SH-SY5Y (cell line): ENCODE measurements at regions not wholly inside any gene's neighbourhood (a gene's known extent, or its start where the extent isn't known, plus 50 kb on each side); places are given as distances from the start of the nearest gene placed in this dataset.

Experiments
- GATA2 ChIP-seq: IDR thresholded peaks from 2 replicates; pipeline ENCODE4 v1.6.1; 2011; ENCODE audit warnings: mild to moderate bottlenecking, low read depth, low read length
- GATA3 ChIP-seq: IDR thresholded peaks from 2 replicates; pipeline ENCODE4 v1.6.1; 2011; ENCODE audit warnings: low read depth, mild to moderate bottlenecking, low read length, moderate library complexity

GRCh38 chr13:95420501-95420900 lies 119.2 kb upstream of the ABCC4 start:
- TF ChIP-seq GATA2 (no peak), GATA3 (no peak)
